MCF 10A (cell line): ENCODE measurements at regions not wholly inside any gene's neighbourhood (a gene's known extent, or its start where the extent isn't known, plus 50 kb on each side); places are given as distances from the start of the nearest gene placed in this dataset.

Source experiments
- BruUV-seq: library from RNA; stranded (reverse); fragments of 400-500 nt; replicated peaks from 2 replicates; lab custom pipeline; 2021; lab: Mats Ljungman, UMichigan
- CTCF ChIA-PET: fragments of 300-600 bp; sonication (Branson Sonifier 250); formaldehyde crosslinking; extraction: SDS; loops from one replicate; lab custom pipeline; 2021; ENCODE audit warnings: antibody characterized with exemption, inconsistent platforms; lab: Yijun Ruan, JAX
- POLR2A ChIA-PET: fragments of 300-600, 350-650 bp; sonication (Branson Sonifier 250); formaldehyde crosslinking; extraction: SDS; loops from one replicate; lab custom pipeline; 2020; ENCODE audit warnings: antibody characterized with exemption, inconsistent platforms; lab: Yijun Ruan, JAX
- DNase-seq: peaks from one replicate; pipeline ENCODE4 v3.0.0-alpha.2; 2018; ENCODE audit not compliant: unreplicated experiment
- H3K27ac Mint-ChIP-seq: one replicate; pipeline ENCODE4 v1.8.0; 2022; ENCODE audit warnings: mild to moderate bottlenecking, low read depth, mixed read lengths; ENCODE audit not compliant: unreplicated experiment
- H3K27me3 Mint-ChIP-seq: one replicate; pipeline ENCODE4 v1.8.0; 2022; ENCODE audit warnings: mixed read lengths; ENCODE audit not compliant: insufficient read depth, unreplicated experiment
- H3K36me3 Mint-ChIP-seq: one replicate; pipeline ENCODE4 v1.8.0; 2022; ENCODE audit warnings: mild to moderate bottlenecking, moderate library complexity, mixed read lengths; ENCODE audit not compliant: insufficient read depth, unreplicated experiment
- H3K4me1 Mint-ChIP-seq: one replicate; pipeline ENCODE4 v1.8.0; 2022; ENCODE audit warnings: mixed read lengths; ENCODE audit not compliant: insufficient read depth, unreplicated experiment
- H3K4me3 Mint-ChIP-seq: one replicate; pipeline ENCODE4 v1.8.0; 2022; ENCODE audit warnings: mild to moderate bottlenecking, moderate library complexity, mixed read lengths; ENCODE audit not compliant: unreplicated experiment
- H3K9me3 Mint-ChIP-seq: one replicate; pipeline ENCODE4 v1.8.0; 2022; ENCODE audit warnings: mixed read lengths; ENCODE audit not compliant: unreplicated experiment
- intact Hi-C: fragments of 100-400 bp; cut with micrococcal nuclease; formaldehyde crosslinking; loops from 2 replicates; pipeline ENCODE4 v1.14.1; 2022
- TF ChIP-seq, protein P1 (sequence below): fragments of 200-600 bp; IDR thresholded peaks from one replicate; pipeline ENCODE4 v1.8.0; 2022; ENCODE audit warnings: antibody characterized with exemption, mild to moderate bottlenecking; ENCODE audit not compliant: unreplicated experiment

DNA sequence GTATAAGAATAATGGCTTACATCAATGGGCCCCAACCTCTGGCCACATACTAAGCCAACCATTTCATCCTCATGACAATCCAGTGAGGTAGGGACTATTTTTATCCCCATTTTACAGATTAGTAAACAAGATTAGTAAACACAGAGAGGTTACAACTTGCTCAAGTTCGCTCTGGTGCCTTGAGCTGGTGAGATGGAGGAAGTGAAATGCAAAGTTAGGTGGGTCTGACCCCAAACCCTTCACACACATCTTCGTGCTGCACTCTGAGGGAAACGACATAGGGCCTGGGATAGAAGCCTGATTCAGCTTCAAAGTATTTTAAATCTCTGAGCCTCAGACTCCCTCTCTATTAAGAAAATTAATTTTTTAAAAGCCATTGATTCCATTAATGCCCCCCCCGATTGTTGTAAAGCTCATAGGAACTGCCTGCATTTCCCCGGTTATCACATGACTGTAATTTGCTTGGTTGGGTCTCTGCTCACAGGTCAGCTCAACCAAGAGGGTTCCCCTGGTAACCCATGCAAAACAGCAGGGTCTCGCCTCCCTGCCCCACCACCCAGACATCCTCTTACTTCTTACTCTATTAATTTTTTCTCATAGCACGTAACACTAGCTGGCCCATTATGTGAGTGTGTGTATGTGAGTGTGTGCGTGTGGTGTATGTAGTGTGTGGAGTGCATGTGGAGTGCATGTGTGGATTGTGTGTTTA is 221.2 kb downstream of the MAFB start:
- H3K36me3 Mint-ChIP-seq: no peaks in the 10 kb centered on the region

GRCh38 chr20:40467067-40467466 is 222.0 kb downstream of the MAFB start:
- no peak for DNase-seq
- CTCF ChIA-PET: interaction anchor here (0.6 to 1.3 kb wide), 2 partner anchors 165 to 222 kb away, joined by 3 read pairs; partner anchors contain the start of gene MAFB
- no peaks in the 10 kb centered on the region for H3K9me3 Mint-ChIP-seq
- no peaks in the 10 kb centered on the region for H3K27me3 Mint-ChIP-seq
- no peak overlapping the region for H3K4me3 Mint-ChIP-seq
- no peak overlapping the region for H3K27ac Mint-ChIP-seq
- intact Hi-C loops: no loop called here
- no peaks in the 10 kb centered on the region for H3K4me1 Mint-ChIP-seq
- POLR2A ChIA-PET: no interaction called here
- TF ChIP-seq, protein P1, sequence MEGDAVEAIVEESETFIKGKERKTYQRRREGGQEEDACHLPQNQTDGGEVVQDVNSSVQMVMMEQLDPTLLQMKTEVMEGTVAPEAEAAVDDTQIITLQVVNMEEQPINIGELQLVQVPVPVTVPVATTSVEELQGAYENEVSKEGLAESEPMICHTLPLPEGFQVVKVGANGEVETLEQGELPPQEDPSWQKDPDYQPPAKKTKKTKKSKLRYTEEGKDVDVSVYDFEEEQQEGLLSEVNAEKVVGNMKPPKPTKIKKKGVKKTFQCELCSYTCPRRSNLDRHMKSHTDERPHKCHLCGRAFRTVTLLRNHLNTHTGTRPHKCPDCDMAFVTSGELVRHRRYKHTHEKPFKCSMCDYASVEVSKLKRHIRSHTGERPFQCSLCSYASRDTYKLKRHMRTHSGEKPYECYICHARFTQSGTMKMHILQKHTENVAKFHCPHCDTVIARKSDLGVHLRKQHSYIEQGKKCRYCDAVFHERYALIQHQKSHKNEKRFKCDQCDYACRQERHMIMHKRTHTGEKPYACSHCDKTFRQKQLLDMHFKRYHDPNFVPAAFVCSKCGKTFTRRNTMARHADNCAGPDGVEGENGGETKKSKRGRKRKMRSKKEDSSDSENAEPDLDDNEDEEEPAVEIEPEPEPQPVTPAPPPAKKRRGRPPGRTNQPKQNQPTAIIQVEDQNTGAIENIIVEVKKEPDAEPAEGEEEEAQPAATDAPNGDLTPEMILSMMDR: no peak
- no peaks in the 10 kb centered on the region for H3K36me3 Mint-ChIP-seq
- no TSS peak for BruUV-seq

More for the DNA sequence above, 221.2 kb downstream of the MAFB start:
- DNase-seq: no peak
- H3K4me3 Mint-ChIP-seq: no peak overlapping the region
- POLR2A ChIA-PET: no interaction called here
- CTCF ChIA-PET: interaction anchor here (0.6 to 1.9 kb wide), 6 partner anchors 17 to 308 kb away, joined by 3 to 5 read pairs (median 3); no protein-coding TSS in a partner anchor
- H3K4me1 Mint-ChIP-seq: no peaks in the 10 kb centered on the region
- no peaks in the 10 kb centered on the region for H3K27me3 Mint-ChIP-seq
- intact Hi-C loops: no loop called here
- TF ChIP-seq, protein P1: no peak
- no peaks in the 10 kb centered on the region for H3K9me3 Mint-ChIP-seq
- no TSS peak for BruUV-seq
- H3K27ac Mint-ChIP-seq: no peak overlapping the region

DNA sequence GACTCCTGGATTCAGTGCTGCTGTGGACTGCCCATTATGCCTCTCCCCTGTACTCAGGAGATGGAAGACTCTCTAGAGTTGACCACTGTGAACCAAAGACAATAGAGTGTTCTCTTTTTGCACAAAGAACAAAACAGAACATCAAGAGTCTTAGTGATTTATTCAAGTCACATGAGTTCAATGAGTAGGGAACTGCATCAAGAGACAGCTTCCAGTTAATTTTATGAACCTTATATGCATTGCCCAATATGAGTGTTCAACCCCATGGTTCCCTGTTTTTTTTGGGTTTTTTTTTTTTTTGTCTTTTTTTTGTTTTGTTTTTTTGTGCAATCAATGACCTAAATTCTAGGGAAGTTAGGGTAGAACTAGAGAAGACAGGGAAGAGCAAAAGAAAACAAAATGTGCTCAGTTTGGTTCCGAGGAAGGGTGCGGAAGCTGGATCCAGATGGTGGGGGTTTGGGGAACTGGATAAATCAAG is 224.3 kb downstream of the MAFB start:
- no peak overlapping the region for H3K27ac Mint-ChIP-seq
- no peaks in the 10 kb centered on the region for H3K9me3 Mint-ChIP-seq
- no peaks in the 10 kb centered on the region for H3K36me3 Mint-ChIP-seq
- no TSS peak for BruUV-seq
- intact Hi-C loops: no loop called here
- POLR2A ChIA-PET: interaction anchor here (1.3 kb wide), 1 partner anchor 224 kb away, joined by 3 read pairs; no protein-coding TSS in a partner anchor
- CTCF ChIA-PET: no interaction called here
- DNase-seq: no peak
- H3K27me3 Mint-ChIP-seq: no peaks in the 10 kb centered on the region
- TF ChIP-seq, protein P1: no peak
- no peak overlapping the region for H3K4me3 Mint-ChIP-seq
- H3K4me1 Mint-ChIP-seq: no peaks in the 10 kb centered on the region

DNA sequence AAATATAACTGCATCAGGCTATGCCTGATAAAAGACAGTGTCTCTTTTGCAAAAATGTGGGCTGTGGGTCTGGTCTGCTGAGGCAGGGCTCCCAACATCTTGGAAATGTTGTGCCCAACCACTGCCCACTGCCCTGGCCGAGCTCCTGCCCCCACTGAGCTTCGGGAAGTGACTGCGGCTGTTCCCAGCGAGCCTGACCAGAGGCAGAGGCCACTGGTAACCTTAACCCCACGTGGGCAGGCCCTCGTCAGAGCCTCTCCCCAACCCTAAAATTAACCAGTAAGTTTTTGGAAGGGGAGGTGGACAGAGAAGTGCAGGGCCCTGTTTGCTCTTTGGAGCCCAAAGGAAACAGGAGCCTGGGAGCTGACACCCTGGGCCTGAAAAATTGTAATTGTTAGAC is 225.9 kb downstream of the MAFB start:
- H3K27ac Mint-ChIP-seq: no peak overlapping the region
- H3K27me3 Mint-ChIP-seq: no peaks in the 10 kb centered on the region
- no peaks in the 10 kb centered on the region for H3K4me1 Mint-ChIP-seq
- POLR2A ChIA-PET: interaction anchor here (0.9 to 1.3 kb wide), 2 partner anchors 13 to 225 kb away, joined by 3 read pairs; no protein-coding TSS in a partner anchor
- CTCF ChIA-PET: interaction anchor here (0.7 kb wide), 1 partner anchor 38 kb away, joined by 4 read pairs; no protein-coding TSS in a partner anchor
- no peak for DNase-seq
- TF ChIP-seq, protein P1: no peak
- no peaks in the 10 kb centered on the region for H3K36me3 Mint-ChIP-seq
- H3K4me3 Mint-ChIP-seq: no peak overlapping the region
- H3K9me3 Mint-ChIP-seq: no peaks in the 10 kb centered on the region
- intact Hi-C loops: no loop called here
- no TSS peak for BruUV-seq
